Fibroblast of the aortic adventitia (primary cell): ENCODE measurements at regions not wholly inside any gene's neighbourhood (a gene's known extent, or its start where the extent isn't known, plus 50 kb on each side); places are given as distances from the start of the nearest gene placed in this dataset.
"Not testable (repeated sequence)": the region's sequence is repeated elsewhere in the genome, so short reads cannot be mapped to it uniquely, and the experiment has no call there.

ENCODE experiments used
- DNase-seq: peaks from one replicate; pipeline ENCODE4 v3.0.0-alpha.2; 2010; ENCODE audit warnings: low read depth
- H3K4me3 ChIP-seq: 2 replicates; pipeline ENCODE4 v1.5.1; 2011; ENCODE audit warnings: low read depth, mild to moderate bottlenecking, control low read depth, low read length, moderate library complexity
- TF ChIP-seq, protein P1 (sequence below): IDR thresholded peaks from 2 replicates; pipeline ENCODE4 v1.5.1; 2011; ENCODE audit warnings: mild to moderate bottlenecking, low read length, control low read depth, inconsistent platforms; ENCODE audit not compliant: insufficient read depth

DNA sequence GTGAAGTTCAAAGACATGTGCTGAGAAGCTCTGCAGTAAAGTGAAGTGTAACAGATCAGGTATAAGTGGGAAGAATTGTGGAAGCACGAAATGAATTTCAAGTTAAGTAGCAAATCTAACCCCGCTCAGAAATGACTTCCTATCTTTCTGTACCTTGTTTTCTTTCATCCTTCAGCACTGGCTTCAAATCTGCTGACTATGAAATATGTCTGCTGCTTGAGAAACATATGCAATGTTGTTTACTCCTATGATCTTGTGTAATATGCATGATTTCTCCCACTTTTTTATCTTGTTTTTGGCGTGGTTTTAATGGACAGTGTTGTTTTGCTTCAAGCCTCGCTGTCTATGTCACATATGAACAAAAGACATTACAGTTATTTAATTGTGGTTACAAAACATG lies 545.3 kb upstream of the NCAM2 start:
- TF ChIP-seq, protein P1, sequence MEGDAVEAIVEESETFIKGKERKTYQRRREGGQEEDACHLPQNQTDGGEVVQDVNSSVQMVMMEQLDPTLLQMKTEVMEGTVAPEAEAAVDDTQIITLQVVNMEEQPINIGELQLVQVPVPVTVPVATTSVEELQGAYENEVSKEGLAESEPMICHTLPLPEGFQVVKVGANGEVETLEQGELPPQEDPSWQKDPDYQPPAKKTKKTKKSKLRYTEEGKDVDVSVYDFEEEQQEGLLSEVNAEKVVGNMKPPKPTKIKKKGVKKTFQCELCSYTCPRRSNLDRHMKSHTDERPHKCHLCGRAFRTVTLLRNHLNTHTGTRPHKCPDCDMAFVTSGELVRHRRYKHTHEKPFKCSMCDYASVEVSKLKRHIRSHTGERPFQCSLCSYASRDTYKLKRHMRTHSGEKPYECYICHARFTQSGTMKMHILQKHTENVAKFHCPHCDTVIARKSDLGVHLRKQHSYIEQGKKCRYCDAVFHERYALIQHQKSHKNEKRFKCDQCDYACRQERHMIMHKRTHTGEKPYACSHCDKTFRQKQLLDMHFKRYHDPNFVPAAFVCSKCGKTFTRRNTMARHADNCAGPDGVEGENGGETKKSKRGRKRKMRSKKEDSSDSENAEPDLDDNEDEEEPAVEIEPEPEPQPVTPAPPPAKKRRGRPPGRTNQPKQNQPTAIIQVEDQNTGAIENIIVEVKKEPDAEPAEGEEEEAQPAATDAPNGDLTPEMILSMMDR: no peak
- DNase-seq: no peak
- no peak overlapping the region for H3K4me3 ChIP-seq

DNA sequence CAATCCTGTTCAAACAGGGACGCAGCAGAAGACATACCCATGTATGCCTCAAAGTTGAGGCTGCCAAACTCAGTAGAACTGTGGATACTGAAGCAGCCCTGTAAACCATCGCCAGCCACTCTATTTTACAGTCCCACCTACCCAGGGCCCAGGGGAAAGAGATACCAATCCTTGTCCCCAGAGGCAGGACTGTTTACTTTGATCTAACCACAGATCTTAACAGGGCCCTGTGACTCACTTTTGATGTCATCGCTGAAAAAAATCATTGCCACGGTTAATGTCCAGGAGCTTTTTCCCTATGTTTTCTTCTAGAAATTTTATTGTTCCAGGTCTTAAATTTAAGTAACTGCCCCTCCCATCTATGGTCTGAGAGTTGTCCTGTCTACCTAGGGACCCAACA lies 538.4 kb upstream of the NCAM2 start:
- DNase-seq: no peak
- no peak overlapping the region for H3K4me3 ChIP-seq
- TF ChIP-seq, protein P1: no peak

DNA sequence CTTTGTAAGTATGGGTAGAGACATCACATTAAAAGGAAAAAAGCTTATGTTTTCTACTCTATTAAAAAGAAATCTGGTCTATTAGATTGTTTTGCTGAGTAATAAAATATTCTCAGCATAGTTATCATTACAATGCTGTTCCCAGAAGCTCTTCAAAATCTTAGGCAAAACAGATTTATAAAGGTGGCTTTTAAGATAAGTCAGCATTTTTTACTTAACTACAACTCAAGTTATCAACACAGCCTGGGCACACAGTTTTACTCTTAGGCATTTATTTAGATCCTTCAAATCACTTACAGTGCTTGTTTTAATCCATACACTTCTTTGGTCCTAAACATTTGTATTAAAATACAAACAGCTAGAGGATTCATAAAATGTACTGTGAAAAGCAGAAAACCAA lies 534.8 kb upstream of the NCAM2 start:
- H3K4me3 ChIP-seq: no peak overlapping the region
- no peak for DNase-seq
- TF ChIP-seq, protein P1: no peak

DNA sequence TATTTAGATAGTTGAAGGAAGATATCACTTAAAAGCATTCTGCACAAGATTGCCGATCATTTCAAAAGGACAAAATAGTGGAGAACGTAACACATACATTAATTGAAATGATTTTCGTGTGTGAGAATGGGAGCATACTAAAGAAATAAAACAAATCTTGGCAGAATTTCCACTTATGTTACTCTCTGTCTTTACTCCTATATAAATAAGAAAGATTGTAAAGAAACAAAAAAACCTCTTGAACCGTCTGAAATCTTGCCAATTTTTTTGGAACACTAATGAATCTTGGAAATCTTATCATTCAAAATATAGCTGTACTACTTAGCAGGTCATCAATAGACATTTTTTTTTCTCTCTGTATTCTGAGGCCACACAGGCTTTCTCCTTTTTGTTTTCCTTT lies 528.8 kb upstream of the NCAM2 start:
- TF ChIP-seq, protein P1: no peak
- H3K4me3 ChIP-seq: no peak overlapping the region
- DNase-seq: no peak

DNA sequence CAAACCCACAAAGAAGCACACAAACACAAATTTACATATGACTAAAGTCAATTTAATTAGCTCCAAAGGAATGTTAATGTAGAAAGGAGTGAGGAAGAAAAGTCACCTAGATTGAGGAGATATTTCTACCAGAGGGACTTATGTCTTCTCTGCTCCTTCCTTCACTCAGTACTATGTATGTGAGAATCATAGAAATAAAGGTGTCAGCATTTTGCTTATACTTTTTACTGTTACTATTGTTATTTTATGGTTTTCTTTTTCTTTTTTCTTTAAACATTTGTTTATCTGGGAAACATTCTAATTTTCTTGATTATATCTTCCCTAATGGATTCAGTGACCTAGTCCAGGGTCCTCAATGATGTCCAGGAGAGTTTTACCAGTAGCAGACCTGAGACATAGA lies 511.9 kb upstream of the NCAM2 start:
- DNase-seq: no peak
- no peak overlapping the region for H3K4me3 ChIP-seq
- TF ChIP-seq, protein P1: no peak

DNA sequence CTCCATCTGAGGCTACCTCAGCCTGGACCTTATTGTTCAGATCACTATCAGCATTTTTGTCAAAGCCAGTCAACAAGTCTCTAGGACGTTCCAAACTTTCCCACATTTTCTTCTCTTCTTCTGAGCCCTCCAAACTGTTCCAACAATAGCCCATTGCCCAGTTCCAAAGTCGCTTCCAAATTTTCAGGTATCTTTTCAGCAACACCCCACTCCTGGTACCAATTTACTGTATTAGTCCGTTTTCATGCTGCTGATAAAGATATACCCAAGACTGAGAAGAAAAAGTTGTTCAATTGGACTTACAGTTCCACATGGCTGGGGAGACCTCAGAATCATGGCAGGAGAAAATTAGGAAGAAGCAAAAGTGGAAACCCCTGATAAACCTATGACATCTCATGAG lies 495.3 kb upstream of the NCAM2 start:
- DNase-seq, H3K4me3 ChIP-seq: not testable (repeated sequence)

DNA sequence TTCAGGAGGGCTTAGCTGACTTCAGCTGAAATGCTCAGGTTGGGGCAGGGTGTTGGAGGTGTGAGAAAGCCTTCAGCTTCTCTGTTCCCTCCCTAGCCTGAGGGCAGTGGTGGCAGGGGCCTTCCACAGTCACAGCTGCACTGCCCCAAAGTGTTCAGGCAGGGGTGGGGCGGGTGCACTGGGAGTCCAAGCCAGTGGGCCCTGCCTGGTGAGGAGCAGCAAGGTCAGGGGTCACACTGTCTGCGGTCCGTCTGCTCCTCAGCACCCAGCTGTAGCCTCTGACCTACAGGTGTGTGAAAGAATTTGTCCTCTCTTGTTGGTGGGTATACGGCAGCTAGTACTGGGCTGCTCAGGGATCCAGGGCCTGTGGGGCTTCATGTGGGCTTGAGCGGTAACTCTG lies 490.4 kb upstream of the NCAM2 start:
- no peak for DNase-seq
- TF ChIP-seq, protein P1: no peak
- H3K4me3 ChIP-seq: no peak overlapping the region
